ENCODE measurements at regions not wholly inside any gene's neighbourhood (a gene's known extent, or its start where the extent isn't known, plus 50 kb on each side); places are given as distances from the start of the nearest gene placed in this dataset.
"Not testable (repeated sequence)": the region's sequence is repeated elsewhere in the genome, so short reads cannot be mapped to it uniquely, and the experiment has no call there.

DNA sequence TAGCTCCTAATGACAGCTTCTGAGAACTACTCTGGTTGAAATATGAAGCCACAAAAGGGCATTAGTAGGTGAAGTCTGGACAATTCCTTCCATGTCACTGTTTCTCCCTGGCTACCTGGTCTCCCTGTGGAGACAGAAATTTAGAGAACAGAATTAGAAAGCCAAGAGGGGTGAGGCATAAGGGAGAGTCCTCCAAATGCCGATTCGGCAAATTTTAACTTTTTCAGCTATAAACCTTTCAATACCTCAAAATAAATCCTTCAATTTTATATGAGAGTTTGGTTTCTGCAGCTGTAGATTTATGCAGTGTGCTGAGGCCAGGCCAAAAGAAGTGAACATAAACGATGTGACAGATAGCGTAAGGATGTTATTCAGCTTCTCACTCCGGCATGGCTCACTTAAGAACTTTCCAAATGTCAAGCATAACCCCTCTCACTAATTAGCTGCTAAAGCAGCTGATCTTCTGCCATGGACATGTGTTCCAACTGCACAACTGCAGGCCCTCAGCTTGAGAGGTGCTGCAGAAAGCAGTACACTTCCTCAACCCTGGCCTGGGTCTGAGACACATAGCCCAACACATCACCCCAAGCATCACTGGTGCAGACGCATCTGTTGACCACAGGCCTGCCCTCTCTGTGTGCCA is 247.9 kb upstream of the SOX9 start:
- FAIRE-seq (no peak), DNase-seq (ENCODE audit: low read depth in 1 of 2, low spot score in 1 of 2) (no peak), ATAC-seq (no peak)
- no peaks in the 10 kb centered on the region for H3K9me3 ChIP-seq
- H3K4me2 ChIP-seq, result no peak overlapping the region
- ChIA-PET CTCF (interaction anchor here (1.2 kb wide), 1 partner anchor 11 kb away, joined by 3 read pairs; no protein-coding TSS in a partner anchor), POLR2A (no interaction called here)
- 66% methylated on average over 6 of the region's 6 CpGs for WGBS (ENCODE audit: missing lambda C conversion rate)
- TF ChIP-seq RFX5 (IDR thresholded peaks at IDR 0.05) (no peak), JUNB (IDR thresholded peaks at IDR 0.05) (no peak), MAFK (IDR thresholded peaks at IDR 0.05; ENCODE audit: partially characterized antibody) (peak; percentile 94), EP300 (IDR thresholded peaks at IDR 0.05) (no peak)
- H3K4me3 ChIP-seq, result no peak overlapping the region
- H3K27ac ChIP-seq, result no peak overlapping the region
- H3K4me1 ChIP-seq, result no peaks in the 10 kb centered on the region

GRCh38 chr17:71874773-71875172 is 246.0 kb upstream of the SOX9 start:
- 44% methylated on average over 2 of the region's 2 CpGs for WGBS (ENCODE audit: missing lambda C conversion rate)

DNA sequence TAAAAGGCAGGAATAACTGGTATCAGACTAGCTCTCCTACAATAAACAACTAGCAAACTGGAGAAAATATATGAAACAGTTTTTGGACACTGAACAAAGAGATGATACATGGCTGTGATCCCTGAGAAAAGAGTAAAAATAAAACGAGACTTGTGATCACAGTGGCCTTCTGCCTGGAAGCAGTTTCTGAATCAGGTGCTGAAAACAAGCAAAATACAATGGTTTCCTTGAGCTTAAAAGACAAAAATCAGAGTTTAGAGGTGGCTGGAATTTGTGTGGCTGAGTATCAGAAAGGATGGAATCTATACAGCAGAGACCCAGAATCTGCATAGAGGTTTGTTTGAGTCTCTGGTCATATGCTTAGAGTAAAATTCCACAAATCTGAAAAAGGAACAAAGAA is 242.5 kb upstream of the SOX9 start:
- TF ChIP-seq GATA3 (IDR thresholded peaks at IDR 0.05; ENCODE audit: borderline replicate concordance) (no peak), BCL3 (IDR thresholded peaks at IDR 0.05) (no peak), HOXB5 (CRISPR knock-in tag; IDR thresholded peaks at IDR 0.05) (no peak), POLR2A (IDR thresholded peaks at IDR 0.05; ENCODE audit: low read length) (no peak), CEBPB (IDR thresholded peaks at IDR 0.05) (no peak)
- TF ChIP-seq, protein P1, sequence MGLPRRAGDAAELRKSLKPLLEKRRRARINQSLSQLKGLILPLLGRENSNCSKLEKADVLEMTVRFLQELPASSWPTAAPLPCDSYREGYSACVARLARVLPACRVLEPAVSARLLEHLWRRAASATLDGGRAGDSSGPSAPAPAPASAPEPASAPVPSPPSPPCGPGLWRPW (IDR thresholded peaks at IDR 0.05), result no peak
- TF ChIP-seq, protein P2, sequence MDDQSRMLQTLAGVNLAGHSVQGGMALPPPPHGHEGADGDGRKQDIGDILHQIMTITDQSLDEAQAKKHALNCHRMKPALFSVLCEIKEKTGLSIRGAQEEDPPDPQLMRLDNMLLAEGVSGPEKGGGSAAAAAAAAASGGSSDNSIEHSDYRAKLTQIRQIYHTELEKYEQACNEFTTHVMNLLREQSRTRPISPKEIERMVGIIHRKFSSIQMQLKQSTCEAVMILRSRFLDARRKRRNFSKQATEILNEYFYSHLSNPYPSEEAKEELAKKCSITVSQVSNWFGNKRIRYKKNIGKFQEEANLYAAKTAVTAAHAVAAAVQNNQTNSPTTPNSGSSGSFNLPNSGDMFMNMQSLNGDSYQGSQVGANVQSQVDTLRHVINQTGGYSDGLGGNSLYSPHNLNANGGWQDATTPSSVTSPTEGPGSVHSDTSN (IDR thresholded peaks at IDR 0.05), result no peak
- DNase-seq (ENCODE audit: low read depth in 1 of 2, low spot score in 1 of 2) (no peak), ATAC-seq (no peak), FAIRE-seq (no peak)
- no peak overlapping the region for H3K27ac ChIP-seq
- ChIA-PET POLR2A (no interaction called here), CTCF (no interaction called here)
- no peak overlapping the region for H3K4me3 ChIP-seq
- no peak overlapping the region for H3K4me2 ChIP-seq
- H3K4me1 ChIP-seq, result no peaks in the 10 kb centered on the region
- WGBS (ENCODE audit: missing lambda C conversion rate), result 5% methylated on average over 1 of the region's 1 CpG
- no peaks in the 10 kb centered on the region for H3K9me3 ChIP-seq

More at GRCh38 chr17:71874773-71875172, 246.0 kb upstream of the SOX9 start:
- H3K4me1 ChIP-seq; POLR2A ChIA-PET; CTCF ChIA-PET; ATAC-seq; H3K27ac ChIP-seq; H3K9me3 ChIP-seq; FAIRE-seq; H3K4me3 ChIP-seq; H3K4me2 ChIP-seq; DNase-seq (ENCODE audit: low read depth in 1 of 2, low spot score in 1 of 2): not testable (repeated sequence)

DNA sequence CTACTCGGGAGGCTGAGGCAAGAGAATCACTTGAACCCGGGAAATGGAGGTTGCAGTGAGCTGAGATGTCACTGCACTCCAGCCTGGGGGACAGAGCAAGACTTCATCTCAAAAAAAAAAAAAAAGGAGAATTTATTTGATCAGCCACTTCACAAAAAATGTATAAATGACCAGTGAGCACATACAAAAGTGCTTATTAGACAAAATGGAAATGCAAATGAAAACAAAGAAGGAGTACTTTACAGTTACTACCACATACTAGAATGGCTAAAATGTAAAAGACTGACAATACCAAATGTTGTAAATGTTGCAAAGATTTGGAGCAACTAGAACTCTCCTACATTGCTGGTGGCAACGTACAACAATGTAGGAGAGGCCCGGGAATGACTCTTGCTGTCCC is 241.8 kb upstream of the SOX9 start:
- no peaks in the 10 kb centered on the region for H3K4me1 ChIP-seq
- CTCF ChIA-PET, result interaction anchor here (0.6 to 0.7 kb wide), 2 partner anchors 57 to 126 kb away, joined by 3 read pairs; no protein-coding TSS in a partner anchor
- no peaks in the 10 kb centered on the region for H3K9me3 ChIP-seq
- FAIRE-seq (no peak), DNase-seq (ENCODE audit: low read depth in 1 of 2, low spot score in 1 of 2) (no peak), ATAC-seq (no peak)
- 21% methylated on average over 4 of the region's 4 CpGs for WGBS (ENCODE audit: missing lambda C conversion rate)
- no peak overlapping the region for H3K4me2 ChIP-seq
- TF ChIP-seq FOSL2 (IDR thresholded peaks at IDR 0.05) (no peak), FOSL2 (CRISPR knock-in tag; IDR thresholded peaks at IDR 0.05) (no peak), NR3C1 (IDR thresholded peaks at IDR 0.05) (no peak), HDAC2 (IDR thresholded peaks at IDR 0.05) (no peak), MAFK (IDR thresholded peaks at IDR 0.05; ENCODE audit: partially characterized antibody) (peak; percentile 89)
- POLR2A ChIA-PET, result no interaction called here
- H3K27ac ChIP-seq, result no peak overlapping the region
- H3K4me3 ChIP-seq, result no peak overlapping the region

GRCh38 chr17:71881041-71881440 is 239.8 kb upstream of the SOX9 start:
- 12% methylated on average over 3 of the region's 3 CpGs for WGBS (ENCODE audit: missing lambda C conversion rate)
- no peak for FAIRE-seq
- Histone ChIP-seq H3K9me3 (no peaks in the 10 kb centered on the region), H3K4me3 (no peak overlapping the region), H3K27ac (no peak overlapping the region), H3K4me1 (no peaks in the 10 kb centered on the region), H3K4me2 (no peak overlapping the region)
- ChIA-PET CTCF (interaction anchor here (1.0 to 1.2 kb wide), 3 partner anchors 9 to 237 kb away, joined by 3 read pairs; no protein-coding TSS in a partner anchor), POLR2A (no interaction called here)
- no peak for DNase-seq (ENCODE audit: low read depth in 1 of 2, low spot score in 1 of 2)
- ATAC-seq, result no peak
- TF ChIP-seq MAX (IDR thresholded peaks at IDR 0.05), result no peak
- TF ChIP-seq TP53 (CRISPR knock-in tag; IDR thresholded peaks at IDR 0.05), result no peak
- no peak for TF ChIP-seq ZFP36 (IDR thresholded peaks at IDR 0.05; ENCODE audit: borderline replicate concordance, partially characterized antibody)
- no peak for TF ChIP-seq EHF (CRISPR knock-in tag; IDR thresholded peaks at IDR 0.05)
- no peak for TF ChIP-seq TFCP2L1 (CRISPR knock-in tag; IDR thresholded peaks at IDR 0.05)
- TF ChIP-seq MAFK (IDR thresholded peaks at IDR 0.05; ENCODE audit: partially characterized antibody), result no peak
- no peak for TF ChIP-seq NPAS2 (CRISPR knock-in tag; IDR thresholded peaks at IDR 0.05; ENCODE audit: borderline replicate concordance)
- no peak for TF ChIP-seq RARB (CRISPR knock-in tag; IDR thresholded peaks at IDR 0.05)
- TF ChIP-seq BCL3 (IDR thresholded peaks at IDR 0.05), result no peak
- no peak for TF ChIP-seq POLR2AphosphoS2 (conservative IDR thresholded peaks at IDR 0.05; ENCODE audit: low read length)
- TF ChIP-seq ZSCAN20 (CRISPR knock-in tag; IDR thresholded peaks at IDR 0.05), result no peak
- no peak for TF ChIP-seq FOSB (CRISPR knock-in tag; IDR thresholded peaks at IDR 0.05)
